SJSA1 (cell line): ENCODE measurements at regions not wholly inside any gene's neighbourhood (a gene's known extent, or its start where the extent isn't known, plus 50 kb on each side); places are given as distances from the start of the nearest gene placed in this dataset.

ENCODE experiments used
- DNase-seq, 2 experiments: peaks; one replicate each; pipeline ENCODE4 v3.0.0-alpha.2; 2015 to 2020; ENCODE audit warnings: low spot score in 2 of 2, low read depth in 1 of 2
- H3K27ac ChIP-seq: fragments of 250-450 bp; sonication (Bioruptor Pico); 2 replicates; pipeline ENCODE4 v1.5.1; 2020; ENCODE audit warnings: mild to moderate bottlenecking, moderate library complexity
- H3K27me3 ChIP-seq: fragments of 250-450 bp; sonication (Bioruptor Pico); replicated peaks from 2 replicates; pipeline ENCODE4 v1.5.1; 2020; ENCODE audit warnings: mild to moderate bottlenecking, moderate library complexity
- H3K36me3 ChIP-seq: fragments of 250-450 bp; sonication (Bioruptor Pico); 2 replicates; pipeline ENCODE4 v1.5.1; 2020; ENCODE audit warnings: mild to moderate bottlenecking
- H3K4me1 ChIP-seq: fragments of 250-450 bp; sonication (Bioruptor Pico); replicated peaks from 2 replicates; pipeline ENCODE4 v1.6.1; 2021; ENCODE audit warnings: mild to moderate bottlenecking
- H3K4me3 ChIP-seq: fragments of 250-450 bp; sonication (Bioruptor Pico); 2 replicates; pipeline ENCODE4 v1.5.1; 2020; ENCODE audit warnings: mild to moderate bottlenecking
- H3K9me3 ChIP-seq: fragments of 250-450 bp; sonication (Bioruptor Pico); replicated peaks from 2 replicates; pipeline ENCODE4 v1.5.1; 2020; ENCODE audit warnings: mild to moderate bottlenecking

DNA sequence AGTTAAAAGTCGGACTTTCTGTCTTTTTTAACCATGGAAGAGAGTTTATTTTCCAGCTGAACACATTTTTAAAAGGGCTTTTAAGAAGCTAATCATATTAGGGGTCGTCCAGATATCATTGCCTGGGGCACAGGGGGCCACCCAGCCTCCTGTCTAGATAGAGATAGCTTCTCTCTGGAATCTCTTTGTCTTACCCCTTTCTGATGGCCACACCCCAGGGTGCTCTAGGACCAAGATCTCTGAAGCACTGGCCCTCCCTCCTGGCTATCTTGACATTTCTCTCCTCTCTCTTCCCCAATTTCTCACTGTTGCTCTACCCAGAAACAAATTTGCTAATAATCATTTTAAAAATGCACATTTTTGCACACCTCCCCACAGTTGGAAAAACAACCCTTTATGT lies 204.4 kb downstream of the NXNL2 start:
- Histone ChIP-seq H3K27me3 (no peaks in the 10 kb centered on the region), H3K4me1 (peaks cover 12% of the 10 kb centered on the region), H3K36me3 (no peaks in the 10 kb centered on the region), H3K27ac (no peak overlapping the region), H3K9me3 (no peaks in the 10 kb centered on the region), H3K4me3 (no peak overlapping the region)
- no peak for DNase-seq

DNA sequence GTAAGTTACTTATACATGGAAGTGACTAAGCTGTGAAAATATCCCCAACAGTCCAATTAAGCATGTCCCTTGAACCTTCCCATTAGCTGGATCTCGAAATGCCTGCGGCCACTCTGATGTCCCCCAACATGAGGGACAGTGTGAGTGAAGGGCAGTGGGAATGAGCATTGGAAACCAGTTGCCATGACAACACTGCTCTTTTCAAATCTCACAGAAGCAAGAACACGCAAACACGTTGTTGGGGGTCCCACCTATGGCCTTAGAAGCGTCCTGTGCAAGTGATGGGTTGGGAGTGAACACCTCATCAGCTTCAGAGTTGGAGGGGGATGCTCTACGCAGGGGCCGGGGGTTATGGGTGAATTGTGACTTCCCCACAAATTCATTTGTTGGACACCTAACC lies 205.9 kb downstream of the NXNL2 start:
- no peaks in the 10 kb centered on the region for H3K36me3 ChIP-seq

DNA sequence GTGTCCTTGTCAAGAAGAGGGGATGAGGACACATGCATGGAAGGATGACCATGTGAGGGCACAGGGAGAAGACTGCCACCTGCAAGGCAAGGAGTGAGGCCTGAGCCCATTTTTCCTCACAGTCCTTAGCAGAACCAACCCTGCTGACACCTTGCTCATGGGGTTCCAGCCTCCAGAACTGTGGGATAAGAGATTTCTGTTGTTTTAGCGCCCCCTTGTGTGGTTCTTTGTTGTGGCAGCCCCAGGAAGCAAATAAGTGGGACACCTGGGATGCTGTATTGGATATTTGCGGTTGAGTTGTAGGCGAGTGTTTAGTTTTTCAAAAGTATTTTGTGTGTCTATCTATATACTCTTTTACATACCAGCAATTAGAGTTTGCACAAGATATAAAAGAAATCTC lies 206.4 kb downstream of the NXNL2 start:
- peaks cover 22% of the 10 kb centered on the region for H3K4me1 ChIP-seq
- H3K27me3 ChIP-seq, result no peaks in the 10 kb centered on the region
- H3K27ac ChIP-seq, result no peak overlapping the region
- no peaks in the 10 kb centered on the region for H3K9me3 ChIP-seq
- no peak overlapping the region for H3K4me3 ChIP-seq
- DNase-seq, result no peak
- H3K36me3 ChIP-seq, result no peaks in the 10 kb centered on the region

More for the DNA sequence above, 205.9 kb downstream of the NXNL2 start:
- no peak for DNase-seq
- Histone ChIP-seq H3K27me3 (no peaks in the 10 kb centered on the region), H3K27ac (no peak overlapping the region), H3K4me1 (peaks cover 17% of the 10 kb centered on the region), H3K9me3 (no peaks in the 10 kb centered on the region), H3K4me3 (no peak overlapping the region)

DNA sequence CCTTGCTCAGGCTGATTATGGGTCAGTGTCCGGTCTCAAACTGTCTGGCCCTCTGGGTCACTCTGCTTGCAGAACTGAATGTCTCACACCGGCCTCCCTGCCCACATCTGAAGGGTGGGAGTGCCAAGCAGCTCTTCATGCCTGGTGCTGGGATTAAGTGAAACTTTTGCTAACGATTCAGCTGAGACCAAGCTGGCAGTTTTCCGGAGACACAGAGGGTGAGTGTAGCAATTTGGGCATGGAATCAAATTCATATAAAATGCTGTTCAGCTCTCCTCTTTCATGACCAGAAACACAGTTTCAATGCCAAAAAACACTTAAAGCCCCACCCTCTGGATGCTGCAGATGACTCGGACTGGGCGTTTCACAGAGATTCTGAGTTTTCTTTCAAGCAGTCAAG lies 207.5 kb downstream of the NXNL2 start:
- H3K9me3 ChIP-seq, result no peaks in the 10 kb centered on the region
- H3K36me3 ChIP-seq, result no peaks in the 10 kb centered on the region
- no peak overlapping the region for H3K27ac ChIP-seq
- H3K4me3 ChIP-seq, result no peak overlapping the region
- H3K27me3 ChIP-seq, result no peaks in the 10 kb centered on the region
- peaks cover 34% of the 10 kb centered on the region for H3K4me1 ChIP-seq
- no peak for DNase-seq

DNA sequence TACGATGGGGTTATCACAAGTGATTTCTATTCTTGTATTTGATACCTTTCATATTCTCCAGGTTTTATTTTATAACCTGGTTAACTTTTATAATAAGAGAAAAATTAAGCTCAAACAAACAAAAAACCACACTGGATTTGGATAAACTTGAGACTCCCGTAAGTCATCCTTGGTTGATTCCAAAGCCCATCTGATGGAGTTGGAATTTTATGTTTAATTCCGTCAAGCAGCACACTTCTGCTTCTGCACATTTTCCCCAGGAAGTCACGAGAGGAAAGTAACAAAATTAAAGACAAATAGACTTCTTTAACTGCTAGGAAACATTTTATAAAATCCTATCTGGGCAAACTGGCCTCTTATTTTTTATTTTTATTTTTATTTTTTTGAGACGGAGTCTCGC lies 207.9 kb downstream of the NXNL2 start:
- peaks cover 38% of the 10 kb centered on the region for H3K4me1 ChIP-seq
- H3K27me3 ChIP-seq, result no peaks in the 10 kb centered on the region
- no peaks in the 10 kb centered on the region for H3K36me3 ChIP-seq
- H3K4me3 ChIP-seq, result no peak overlapping the region
- H3K27ac ChIP-seq, result no peak overlapping the region
- DNase-seq, result no peak
- no peaks in the 10 kb centered on the region for H3K9me3 ChIP-seq

DNA sequence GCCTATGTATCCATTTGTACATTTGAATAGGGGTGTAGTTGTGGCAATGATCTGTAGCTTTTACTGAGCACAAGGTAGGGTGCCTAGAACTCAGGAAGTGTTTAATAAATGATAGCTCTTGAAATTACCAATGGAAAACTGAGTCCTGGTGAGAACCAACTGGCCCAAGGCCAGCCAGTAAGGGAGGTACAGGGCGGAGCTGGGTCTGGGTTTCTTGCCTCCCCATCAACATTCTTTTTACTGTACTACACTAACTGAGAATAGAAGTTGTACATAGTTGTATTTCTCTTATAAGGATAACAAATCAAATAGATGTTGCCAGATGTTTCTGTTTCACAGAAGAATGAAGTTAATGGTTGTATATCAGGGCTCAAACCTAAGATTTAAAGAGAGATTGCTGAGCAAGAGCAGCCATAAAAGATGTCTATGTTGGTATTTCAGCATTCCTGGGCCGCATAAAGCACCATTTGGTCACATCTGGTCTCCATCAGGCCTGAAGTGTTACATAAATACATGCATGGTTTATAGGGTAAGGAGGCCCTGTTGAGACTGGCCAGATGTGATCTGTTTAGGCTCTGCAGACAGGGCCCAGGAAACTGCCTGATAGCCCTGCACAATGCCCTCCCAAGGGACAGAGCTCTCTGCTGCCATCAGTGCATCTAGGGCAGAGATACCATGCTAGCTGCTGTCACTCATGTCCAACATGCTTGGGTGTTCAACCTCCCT lies 210.5 kb downstream of the NXNL2 start:
- peak in 1 of 2 experiments; percentile 22 for DNase-seq
- Histone ChIP-seq H3K4me1 (peaks cover 40% of the 10 kb centered on the region), H3K27me3 (no peaks in the 10 kb centered on the region), H3K4me3 (no peak overlapping the region), H3K27ac (no peak overlapping the region), H3K36me3 (no peaks in the 10 kb centered on the region), H3K9me3 (no peaks in the 10 kb centered on the region)

DNA sequence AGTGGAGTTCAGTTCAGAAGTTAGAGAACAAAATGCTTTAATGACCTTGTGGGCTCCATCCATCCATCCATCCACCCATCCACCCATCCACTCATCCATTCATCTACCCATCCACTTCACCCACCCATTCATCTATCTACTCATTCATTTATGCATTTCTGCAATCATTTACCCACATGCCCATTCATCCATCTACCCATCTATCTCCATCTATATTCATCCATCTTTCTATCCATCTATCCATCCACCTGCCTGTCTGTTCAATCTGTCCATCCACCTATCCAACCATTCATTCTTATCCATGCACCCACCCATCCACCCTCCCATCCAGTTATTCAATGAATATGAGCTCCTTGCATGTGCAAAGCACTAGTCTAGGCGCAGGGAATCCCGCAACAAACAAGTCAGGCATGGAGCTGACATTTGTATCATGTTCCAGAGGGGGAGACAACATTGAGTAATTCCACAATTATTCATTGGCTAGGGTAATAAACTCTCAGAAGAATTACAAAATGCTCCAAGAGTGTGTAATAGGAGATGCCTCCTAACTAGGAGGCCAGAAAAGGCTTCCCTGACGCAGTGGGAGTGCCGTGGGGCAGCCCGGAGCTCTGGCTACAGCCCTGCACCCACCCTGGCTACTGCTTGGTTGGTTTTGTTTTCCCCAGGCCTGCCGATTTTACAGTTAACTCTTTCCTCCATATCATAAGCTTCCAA lies 211.2 kb downstream of the NXNL2 start:
- H3K4me3 ChIP-seq, result no peak overlapping the region

DNA sequence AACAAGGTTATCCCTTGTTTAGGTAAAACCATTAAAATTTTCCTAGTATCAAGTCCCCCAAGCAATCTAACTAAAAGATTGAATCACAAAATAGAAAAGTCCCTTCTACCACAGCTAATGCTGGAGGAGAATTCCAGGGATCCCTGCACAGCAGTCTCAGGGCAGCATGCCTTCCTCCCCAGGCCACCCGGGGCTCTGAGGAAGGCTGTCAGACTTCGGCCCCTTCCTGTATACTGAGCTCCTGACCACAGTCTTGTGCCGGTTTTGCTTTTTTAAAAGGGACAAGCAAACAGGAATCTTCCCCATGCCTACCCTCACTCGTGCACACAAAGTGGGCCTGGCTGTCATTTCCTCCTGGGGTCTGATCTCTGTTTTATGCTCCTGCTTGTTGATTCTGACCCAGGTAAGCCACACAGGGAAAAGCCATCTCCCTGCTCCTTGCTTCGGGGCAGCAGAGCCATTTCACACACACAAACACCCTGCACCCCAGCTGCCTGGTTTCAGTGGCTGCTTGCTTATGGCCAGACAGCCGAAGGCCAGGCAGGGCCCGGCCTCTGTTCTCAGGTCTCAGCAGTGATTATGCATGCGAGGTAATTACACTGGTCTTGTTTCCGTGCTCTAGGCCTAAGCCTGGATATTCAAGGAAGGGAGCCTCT lies 211.9 kb downstream of the NXNL2 start:
- Histone ChIP-seq H3K36me3 (no peaks in the 10 kb centered on the region), H3K27me3 (no peaks in the 10 kb centered on the region), H3K4me1 (peaks cover 40% of the 10 kb centered on the region), H3K9me3 (no peaks in the 10 kb centered on the region), H3K4me3 (no peak overlapping the region), H3K27ac (peak overlapping the region; percentile 32)
- DNase-seq, result peak in 1 of 2 experiments; percentile 46

More for the DNA sequence above, 211.2 kb downstream of the NXNL2 start:
- peak; percentile 42 to 60 for DNase-seq
- Histone ChIP-seq H3K27ac (peak overlapping the region; percentile 32), H3K36me3 (no peaks in the 10 kb centered on the region), H3K27me3 (no peaks in the 10 kb centered on the region), H3K4me1 (peaks cover 40% of the 10 kb centered on the region), H3K9me3 (no peaks in the 10 kb centered on the region)

DNA sequence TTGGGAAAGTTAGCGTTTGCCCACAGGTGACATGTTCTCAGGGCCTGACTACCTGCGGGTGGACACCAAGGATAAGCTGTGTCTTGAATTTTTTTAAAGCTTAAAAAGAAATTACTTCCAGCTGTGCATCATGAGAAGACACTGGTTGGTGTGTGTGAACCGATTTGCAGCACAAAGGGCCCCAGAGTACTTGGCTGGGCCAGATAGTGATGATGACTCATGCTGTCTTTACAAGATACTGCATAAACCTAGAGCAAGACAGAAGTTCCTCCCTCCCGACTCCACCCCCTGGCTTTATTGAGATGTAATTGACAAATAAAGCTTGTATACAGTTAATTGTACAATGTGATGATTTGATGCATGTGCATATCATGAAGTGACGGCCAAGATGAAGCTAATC lies 212.8 kb downstream of the NXNL2 start:
- H3K27me3 ChIP-seq, result no peaks in the 10 kb centered on the region
- H3K9me3 ChIP-seq, result no peaks in the 10 kb centered on the region
- H3K27ac ChIP-seq, result peak overlapping the region; percentile 32; the same call in 1 of the 2 replicates
- H3K4me3 ChIP-seq, result no peak overlapping the region
- no peaks in the 10 kb centered on the region for H3K36me3 ChIP-seq
- peaks cover 40% of the 10 kb centered on the region for H3K4me1 ChIP-seq
- peak; percentile 60 to 62 for DNase-seq

DNA sequence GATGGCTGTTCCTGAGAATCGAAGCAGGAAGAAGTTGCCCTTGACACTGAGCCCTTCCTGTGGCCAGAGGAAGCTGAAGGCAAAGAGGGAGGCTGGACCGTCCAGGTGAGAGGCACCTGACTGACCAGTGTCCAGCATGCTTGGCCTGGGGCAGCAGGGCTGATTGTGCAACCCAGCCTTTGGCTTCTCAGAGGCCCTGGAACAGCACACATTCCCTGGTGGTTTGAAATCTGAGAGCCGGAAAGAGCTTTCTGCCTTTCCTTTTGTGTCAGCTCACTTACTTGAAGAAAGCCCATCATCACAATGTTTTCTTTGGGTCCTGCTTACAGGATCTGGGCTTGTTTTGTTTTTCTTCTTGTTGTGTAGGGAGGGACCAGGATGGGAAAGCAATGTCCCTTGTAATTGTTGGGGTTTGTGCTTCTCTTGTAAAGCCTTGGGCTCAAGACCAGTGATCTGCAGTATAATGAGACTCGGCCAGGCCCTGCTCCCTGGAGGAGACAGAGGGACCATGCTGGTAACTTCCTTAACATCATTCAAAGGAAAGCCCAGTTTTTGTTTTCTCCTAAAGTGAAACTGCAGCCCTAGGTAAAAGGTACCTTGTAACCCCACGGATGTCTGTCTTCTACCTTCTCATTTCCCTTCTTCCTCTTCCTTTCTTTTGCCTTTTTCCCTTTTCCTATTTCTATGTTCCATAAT lies 213.7 kb downstream of the NXNL2 start:
- H3K4me3 ChIP-seq, result no peak overlapping the region
- H3K27me3 ChIP-seq, result no peaks in the 10 kb centered on the region
- H3K27ac ChIP-seq, result no peak overlapping the region
- no peaks in the 10 kb centered on the region for H3K9me3 ChIP-seq
- peaks cover 40% of the 10 kb centered on the region for H3K4me1 ChIP-seq
- no peaks in the 10 kb centered on the region for H3K36me3 ChIP-seq
- DNase-seq, result no peak

DNA sequence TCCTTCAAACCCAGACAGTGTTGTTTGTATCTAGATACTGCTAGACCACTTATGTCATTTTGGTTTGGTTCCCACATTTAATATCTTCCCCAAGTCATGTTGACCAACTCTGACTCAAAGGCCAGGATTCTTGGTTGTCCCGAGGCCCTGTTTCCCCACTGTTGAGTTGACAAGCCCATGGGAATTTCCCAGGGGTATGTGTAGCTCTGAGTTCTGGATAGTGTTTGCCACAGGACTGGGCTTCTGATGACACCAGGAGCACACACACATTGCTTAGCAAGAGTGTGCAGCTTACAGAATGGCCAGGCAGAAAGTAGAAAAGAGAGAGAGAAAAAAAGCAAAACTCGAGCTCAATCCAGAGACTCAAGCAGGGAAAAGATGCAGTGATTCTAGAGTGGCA lies 214.4 kb downstream of the NXNL2 start:
- Histone ChIP-seq H3K4me1 (peaks cover 40% of the 10 kb centered on the region), H3K9me3 (no peaks in the 10 kb centered on the region), H3K27ac (no peak overlapping the region), H3K36me3 (no peaks in the 10 kb centered on the region), H3K27me3 (no peaks in the 10 kb centered on the region), H3K4me3 (no peak overlapping the region)
- no peak for DNase-seq

DNA sequence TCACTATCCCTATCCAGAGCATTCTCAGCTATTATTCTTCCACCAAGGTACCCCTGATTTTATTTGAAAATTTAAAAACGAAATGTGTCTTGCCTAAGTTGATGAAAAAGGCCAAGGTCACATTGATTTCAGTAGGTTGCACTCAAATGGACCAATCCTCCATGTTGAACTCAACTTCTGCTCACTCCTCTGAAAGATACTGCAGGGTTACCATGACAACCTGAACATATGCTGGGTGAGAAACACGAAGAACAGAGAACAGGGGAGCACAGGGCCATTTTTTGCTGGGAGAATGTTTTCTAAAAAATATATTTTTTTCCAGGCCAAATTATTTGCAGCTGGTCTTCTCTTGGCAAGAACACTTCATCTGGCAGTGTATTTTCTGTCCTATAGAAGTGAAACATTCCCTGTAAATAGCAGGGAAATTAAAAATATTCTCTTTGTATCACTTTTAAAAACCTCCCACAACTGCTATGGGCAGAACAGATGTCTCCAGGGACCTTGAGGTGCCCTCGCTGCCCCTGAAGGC lies 215.9 kb downstream of the NXNL2 start:
- no peaks in the 10 kb centered on the region for H3K9me3 ChIP-seq
- no peak overlapping the region for H3K4me3 ChIP-seq
- H3K4me1 ChIP-seq, result peaks cover 31% of the 10 kb centered on the region
- no peak overlapping the region for H3K27ac ChIP-seq
- H3K36me3 ChIP-seq, result no peaks in the 10 kb centered on the region
- H3K27me3 ChIP-seq, result no peaks in the 10 kb centered on the region
- DNase-seq, result no peak

DNA sequence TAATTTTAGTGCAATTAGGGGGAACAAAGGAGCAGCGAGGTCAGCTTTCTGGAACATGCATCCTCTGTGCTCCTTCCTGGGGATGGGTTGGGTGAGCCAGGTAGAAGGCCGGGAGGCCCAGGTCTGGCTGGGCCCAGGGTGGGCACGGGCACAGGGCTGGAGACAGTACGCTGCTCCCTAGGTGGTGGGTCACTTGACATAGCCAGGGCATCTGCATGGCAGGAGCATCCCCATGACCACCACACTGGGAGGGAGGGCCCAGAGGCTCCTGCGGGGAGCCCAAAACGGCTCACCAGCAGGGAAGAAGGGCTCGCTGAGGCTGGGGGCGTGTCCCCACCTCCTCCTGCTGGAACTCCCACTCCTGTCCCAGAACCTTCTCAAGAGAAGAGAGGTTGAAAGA lies 216.8 kb downstream of the NXNL2 start:
- Histone ChIP-seq H3K4me1 (peaks cover 22% of the 10 kb centered on the region), H3K36me3 (no peaks in the 10 kb centered on the region), H3K27me3 (no peaks in the 10 kb centered on the region), H3K4me3 (no peak overlapping the region), H3K27ac (no peak overlapping the region), H3K9me3 (no peaks in the 10 kb centered on the region)
- DNase-seq, result no peak
